ENCODE measurements at regions not wholly inside any gene's neighbourhood (a gene's known extent, or its start where the extent isn't known, plus 50 kb on each side); places are given as distances from the start of the nearest gene placed in this dataset.

DNA sequence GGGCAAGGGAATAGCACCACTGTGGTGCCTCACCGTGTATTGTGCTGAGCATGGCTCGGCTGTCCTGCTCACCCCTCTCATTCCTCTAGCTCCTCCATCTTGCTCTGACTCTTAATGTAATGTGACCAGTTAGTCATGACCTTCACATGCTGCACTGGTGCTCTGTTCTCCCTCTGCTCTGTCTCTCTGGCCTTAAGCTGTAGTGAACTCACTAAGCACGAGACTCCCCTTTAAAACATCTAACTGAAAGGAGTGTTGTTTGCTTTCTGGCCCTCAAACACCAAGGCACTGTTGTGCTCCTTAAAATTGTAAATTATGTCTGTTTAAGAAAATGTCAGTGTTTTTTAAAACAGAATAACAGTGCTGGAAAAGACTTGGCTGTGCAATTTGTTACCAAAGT, 140.4 kb downstream of the HDGFL1 start:
- TF ChIP-seq POLR2A (IDR thresholded peaks at IDR 0.05) (no peak), CTCF (IDR thresholded peaks at IDR 0.05) (no peak), POLR2AphosphoS5 (IDR thresholded peaks at IDR 0.05) (no peak), EP300 (IDR thresholded peaks at IDR 0.05; ENCODE audit: low read depth) (no peak)

Measured in transverse colon (tissue), 4 donors.